ENCODE measurements at regions not wholly inside any gene's neighbourhood (a gene's known extent, or its start where the extent isn't known, plus 50 kb on each side); places are given as distances from the start of the nearest gene placed in this dataset.

DNA sequence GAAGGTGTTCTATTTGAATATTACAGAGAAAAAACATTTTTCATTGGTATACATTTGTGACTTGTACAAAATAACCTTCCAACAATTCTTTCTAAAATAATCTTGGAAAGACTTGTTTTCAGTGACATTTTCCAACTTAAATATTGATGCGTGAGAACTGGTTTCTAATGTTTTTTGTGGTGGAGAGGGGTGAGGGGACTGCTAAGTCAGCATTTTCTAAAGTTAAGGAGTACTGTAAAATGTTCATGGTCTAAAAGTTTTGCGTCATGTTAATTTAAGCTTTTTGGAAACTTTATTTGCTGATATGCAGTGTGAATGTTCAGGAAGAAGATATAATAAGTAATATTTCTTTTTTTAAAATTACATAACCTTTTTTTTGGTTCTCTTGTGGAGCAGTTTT lies 229.3 kb downstream of the MAGEB5 start:
- TF ChIP-seq POLR2A (IDR thresholded peaks at IDR 0.05): no peak
- TF ChIP-seq, protein P1, sequence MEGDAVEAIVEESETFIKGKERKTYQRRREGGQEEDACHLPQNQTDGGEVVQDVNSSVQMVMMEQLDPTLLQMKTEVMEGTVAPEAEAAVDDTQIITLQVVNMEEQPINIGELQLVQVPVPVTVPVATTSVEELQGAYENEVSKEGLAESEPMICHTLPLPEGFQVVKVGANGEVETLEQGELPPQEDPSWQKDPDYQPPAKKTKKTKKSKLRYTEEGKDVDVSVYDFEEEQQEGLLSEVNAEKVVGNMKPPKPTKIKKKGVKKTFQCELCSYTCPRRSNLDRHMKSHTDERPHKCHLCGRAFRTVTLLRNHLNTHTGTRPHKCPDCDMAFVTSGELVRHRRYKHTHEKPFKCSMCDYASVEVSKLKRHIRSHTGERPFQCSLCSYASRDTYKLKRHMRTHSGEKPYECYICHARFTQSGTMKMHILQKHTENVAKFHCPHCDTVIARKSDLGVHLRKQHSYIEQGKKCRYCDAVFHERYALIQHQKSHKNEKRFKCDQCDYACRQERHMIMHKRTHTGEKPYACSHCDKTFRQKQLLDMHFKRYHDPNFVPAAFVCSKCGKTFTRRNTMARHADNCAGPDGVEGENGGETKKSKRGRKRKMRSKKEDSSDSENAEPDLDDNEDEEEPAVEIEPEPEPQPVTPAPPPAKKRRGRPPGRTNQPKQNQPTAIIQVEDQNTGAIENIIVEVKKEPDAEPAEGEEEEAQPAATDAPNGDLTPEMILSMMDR (IDR thresholded peaks at IDR 0.05): no peak
